CD8-positive, alpha-beta memory T cell (primary cell): ENCODE measurements at regions not wholly inside any gene's neighbourhood (a gene's known extent, or its start where the extent isn't known, plus 50 kb on each side); places are given as distances from the start of the nearest gene placed in this dataset.

Experiments used
- CTCF ChIA-PET: fragments of 350-600 bp; sonication (Branson Sonifier 250); formaldehyde crosslinking; loops from one replicate; lab custom pipeline; 2021; ENCODE audit warnings: antibody characterized with exemption; lab: Charles Lee
- POLR2A ChIA-PET: fragments of 350-600 bp; sonication (Branson Sonifier 250); formaldehyde crosslinking; loops from one replicate; lab custom pipeline; 2021; ENCODE audit warnings: antibody characterized with exemption; lab: Charles Lee
- DNase-seq, 5 donors: peaks; one replicate each; pipeline versions ENCODE4 v3.0.0 to v3.0.0-alpha.2; 2020 to 2022; ENCODE audit warnings: mixed read lengths in 1 of 5
- H3K27ac ChIP-seq: one replicate; pipeline ENCODE4 v1.7.0; 2013; ENCODE audit warnings: low read depth, mild to moderate bottlenecking, low read length, moderate library complexity
- H3K27me3 ChIP-seq: 2 replicates; pipeline ENCODE4 v1.7.0; 2013; ENCODE audit warnings: low read length, mild to moderate bottlenecking; ENCODE audit not compliant: insufficient read depth, poor library complexity, severe bottlenecking
- H3K36me3 ChIP-seq: 2 replicates; pipeline ENCODE4 v1.7.0; 2013; ENCODE audit warnings: mild to moderate bottlenecking, low read length, moderate library complexity; ENCODE audit not compliant: insufficient read depth
- H3K4me1 ChIP-seq: 2 replicates; pipeline ENCODE4 v1.7.0; 2013; ENCODE audit warnings: mild to moderate bottlenecking, low read length, moderate library complexity; ENCODE audit not compliant: insufficient read depth
- H3K4me3 ChIP-seq: 2 replicates; pipeline ENCODE4 v1.7.0; 2013; ENCODE audit warnings: mild to moderate bottlenecking, low read length
- H3K9me3 ChIP-seq: 2 replicates; pipeline ENCODE4 v1.7.0; 2013; ENCODE audit warnings: mild to moderate bottlenecking, low read length
- H3K27ac Mint-ChIP-seq, 8 donors: one replicate each; pipeline ENCODE4 v1.8.0; 2020 to 2021; ENCODE audit warnings: mixed read lengths in 8 of 8, mild to moderate bottlenecking in 6 of 8, inconsistent platforms in 3 of 8, moderate library complexity in 3 of 8
- H3K27me3 Mint-ChIP-seq, 2 donors: one replicate each; pipeline ENCODE4 v1.8.0; 2020 to 2021; ENCODE audit warnings: mixed read lengths in 2 of 2, mild to moderate bottlenecking in 1 of 2, moderate library complexity in 1 of 2
- H3K36me3 Mint-ChIP-seq, 3 donors: one replicate each; pipeline ENCODE4 v1.8.0; 2020 to 2021; ENCODE audit warnings: mixed read lengths in 3 of 3, inconsistent platforms in 1 of 3, mild to moderate bottlenecking in 1 of 3
- H3K4me1 Mint-ChIP-seq, 3 donors: one replicate each; pipeline ENCODE4 v1.8.0; 2020 to 2021; ENCODE audit warnings: mixed read lengths in 3 of 3, inconsistent platforms in 1 of 3, mild to moderate bottlenecking in 1 of 3
- H3K4me3 Mint-ChIP-seq, 7 donors: one replicate each; pipeline ENCODE4 v1.8.0; 2020 to 2021; ENCODE audit warnings: mixed read lengths in 7 of 7, mild to moderate bottlenecking in 6 of 7, moderate library complexity in 4 of 7, inconsistent platforms in 2 of 7
- H3K9me3 Mint-ChIP-seq, 5 donors: one replicate each; pipeline ENCODE4 v1.8.0; 2020 to 2022; ENCODE audit warnings: mixed read lengths in 5 of 5, mild to moderate bottlenecking in 3 of 5, moderate library complexity in 2 of 5, inconsistent platforms in 1 of 5

DNA sequence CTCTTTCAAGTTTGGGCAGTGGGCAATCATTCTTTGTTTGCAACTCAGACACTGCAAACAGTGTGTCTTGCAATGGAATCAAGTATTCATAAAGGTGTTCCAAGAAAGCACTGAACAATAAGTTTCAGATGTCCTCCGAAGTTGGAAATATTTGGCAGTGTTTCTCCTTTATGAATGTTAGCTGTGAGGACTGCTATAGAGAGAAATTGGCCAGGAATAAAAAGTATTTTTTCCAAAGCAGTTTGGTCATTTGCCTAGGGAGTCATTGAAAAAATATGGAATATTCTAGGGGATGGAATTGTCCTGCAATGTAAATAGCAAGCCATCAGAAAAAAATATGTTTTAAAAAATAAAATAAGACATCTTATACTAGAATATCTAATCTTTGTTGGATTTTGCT lies 688.6 kb upstream of the SEMA6A start:
- Histone ChIP-seq H3K27ac (no peak overlapping the region), H3K4me3 (no peak overlapping the region), H3K4me1 (no peaks in the 10 kb centered on the region), H3K36me3 (no peaks in the 10 kb centered on the region), H3K27me3 (no peaks in the 10 kb centered on the region), H3K9me3 (no peaks in the 10 kb centered on the region)
- Mint-ChIP-seq H3K27me3 (no peaks in the 10 kb centered on the region), H3K36me3 (no peaks in the 10 kb centered on the region), H3K4me3 (no peak overlapping the region), H3K27ac (no peak overlapping the region), H3K9me3 (peaks cover 4 to 18% (median 8%) of the 10 kb centered on the region in 5 donors), H3K4me1 (no peaks in the 10 kb centered on the region)
- ChIA-PET POLR2A (no interaction called here), CTCF (no interaction called here)
- no peak for DNase-seq

GRCh38 chr5:117262572-117263131 lies 688.0 kb upstream of the SEMA6A start:
- H3K9me3 Mint-ChIP-seq, result peaks cover 5 to 18% (median 8%) of the 10 kb centered on the region in 5 donors
- H3K27ac Mint-ChIP-seq, result no peak overlapping the region
- H3K4me3 Mint-ChIP-seq, result no peak overlapping the region
- no peaks in the 10 kb centered on the region for H3K4me1 Mint-ChIP-seq
- no peaks in the 10 kb centered on the region for H3K27me3 Mint-ChIP-seq
- Histone ChIP-seq H3K36me3 (no peaks in the 10 kb centered on the region), H3K4me3 (no peak overlapping the region), H3K9me3 (no peaks in the 10 kb centered on the region), H3K27ac (no peak overlapping the region), H3K27me3 (no peaks in the 10 kb centered on the region), H3K4me1 (no peaks in the 10 kb centered on the region)
- POLR2A ChIA-PET, result no interaction called here
- CTCF ChIA-PET, result no interaction called here
- H3K36me3 Mint-ChIP-seq, result no peaks in the 10 kb centered on the region
- DNase-seq, result no peak

DNA sequence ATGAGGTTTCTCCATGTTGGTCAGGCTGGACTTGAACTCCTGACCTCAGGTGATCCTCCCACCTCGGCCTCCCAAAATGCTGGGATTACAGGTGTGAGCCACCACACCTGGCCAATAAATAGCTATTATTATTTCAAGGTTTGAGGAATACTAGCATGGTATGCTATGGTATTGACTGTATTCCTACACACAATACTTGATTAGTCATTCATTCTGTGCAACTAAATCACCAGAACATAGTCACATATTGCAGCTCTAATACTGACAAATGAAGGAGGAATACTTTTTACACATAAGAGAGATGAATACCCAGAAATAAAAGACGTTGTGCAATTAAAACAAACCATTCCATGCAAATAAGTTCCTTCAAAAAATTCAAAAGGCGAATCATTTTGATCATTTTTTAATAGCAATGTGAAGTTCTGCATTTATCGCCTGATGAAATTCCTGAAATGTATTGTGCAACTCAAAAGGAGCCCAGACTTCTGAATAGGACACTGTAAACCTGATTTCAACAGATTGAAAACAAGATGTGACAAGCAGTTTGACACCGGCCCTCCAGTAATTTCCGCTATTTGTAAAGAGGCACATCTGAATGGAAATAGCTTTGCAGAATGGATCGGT lies 687.4 kb upstream of the SEMA6A start:
- H3K4me3 ChIP-seq, result no peak overlapping the region
- no peak overlapping the region for H3K27ac ChIP-seq
- H3K9me3 Mint-ChIP-seq, result peaks cover 5 to 18% (median 8%) of the 10 kb centered on the region in 5 donors
- no peaks in the 10 kb centered on the region for H3K4me1 Mint-ChIP-seq
- H3K27ac Mint-ChIP-seq, result no peak overlapping the region
- H3K4me3 Mint-ChIP-seq, result no peak overlapping the region
- H3K27me3 ChIP-seq, result no peaks in the 10 kb centered on the region
- no peaks in the 10 kb centered on the region for H3K4me1 ChIP-seq
- ChIA-PET POLR2A (no interaction called here), CTCF (no interaction called here)
- H3K27me3 Mint-ChIP-seq, result no peaks in the 10 kb centered on the region
- H3K9me3 ChIP-seq, result no peaks in the 10 kb centered on the region
- no peaks in the 10 kb centered on the region for H3K36me3 ChIP-seq
- no peaks in the 10 kb centered on the region for H3K36me3 Mint-ChIP-seq
- DNase-seq, result no peak

- H3K36me3 Mint-ChIP-seq, result no peaks in the 10 kb centered on the region
- H3K9me3 ChIP-seq, result no peaks in the 10 kb centered on the region
- no peaks in the 10 kb centered on the region for H3K27me3 ChIP-seq
- no peak for DNase-seq
- no peaks in the 10 kb centered on the region for H3K36me3 ChIP-seq
- H3K27me3 Mint-ChIP-seq, result no peaks in the 10 kb centered on the region
- ChIA-PET CTCF (no interaction called here), POLR2A (no interaction called here)
- no peaks in the 10 kb centered on the region for H3K4me1 ChIP-seq
- no peaks in the 10 kb centered on the region for H3K4me1 Mint-ChIP-seq
- no peak overlapping the region for H3K27ac Mint-ChIP-seq
- peaks cover 0 to 9% (median 3%) of the 10 kb centered on the region in 5 donors for H3K9me3 Mint-ChIP-seq
- no peak overlapping the region for H3K4me3 Mint-ChIP-seq
- H3K4me3 ChIP-seq, result no peak overlapping the region
- no peak overlapping the region for H3K27ac ChIP-seq
These were observed 680.8 kb upstream of the SEMA6A start for GRCh38 chr5:117255211-117256027.

GRCh38 chr5:117252566-117252965 lies 677.9 kb upstream of the SEMA6A start:
- Histone ChIP-seq H3K4me1 (no peaks in the 10 kb centered on the region), H3K27me3 (no peaks in the 10 kb centered on the region), H3K9me3 (no peaks in the 10 kb centered on the region), H3K4me3 (no peak overlapping the region), H3K36me3 (no peaks in the 10 kb centered on the region), H3K27ac (no peak overlapping the region)
- ChIA-PET POLR2A (no interaction called here), CTCF (no interaction called here)
- no peak overlapping the region for H3K4me3 Mint-ChIP-seq
- no peaks in the 10 kb centered on the region for H3K36me3 Mint-ChIP-seq
- H3K9me3 Mint-ChIP-seq, result peaks cover 0 to 12% (median 3%) of the 10 kb centered on the region in 5 donors
- no peak overlapping the region for H3K27ac Mint-ChIP-seq
- H3K27me3 Mint-ChIP-seq, result no peaks in the 10 kb centered on the region
- DNase-seq, result no peak
- no peaks in the 10 kb centered on the region for H3K4me1 Mint-ChIP-seq

DNA sequence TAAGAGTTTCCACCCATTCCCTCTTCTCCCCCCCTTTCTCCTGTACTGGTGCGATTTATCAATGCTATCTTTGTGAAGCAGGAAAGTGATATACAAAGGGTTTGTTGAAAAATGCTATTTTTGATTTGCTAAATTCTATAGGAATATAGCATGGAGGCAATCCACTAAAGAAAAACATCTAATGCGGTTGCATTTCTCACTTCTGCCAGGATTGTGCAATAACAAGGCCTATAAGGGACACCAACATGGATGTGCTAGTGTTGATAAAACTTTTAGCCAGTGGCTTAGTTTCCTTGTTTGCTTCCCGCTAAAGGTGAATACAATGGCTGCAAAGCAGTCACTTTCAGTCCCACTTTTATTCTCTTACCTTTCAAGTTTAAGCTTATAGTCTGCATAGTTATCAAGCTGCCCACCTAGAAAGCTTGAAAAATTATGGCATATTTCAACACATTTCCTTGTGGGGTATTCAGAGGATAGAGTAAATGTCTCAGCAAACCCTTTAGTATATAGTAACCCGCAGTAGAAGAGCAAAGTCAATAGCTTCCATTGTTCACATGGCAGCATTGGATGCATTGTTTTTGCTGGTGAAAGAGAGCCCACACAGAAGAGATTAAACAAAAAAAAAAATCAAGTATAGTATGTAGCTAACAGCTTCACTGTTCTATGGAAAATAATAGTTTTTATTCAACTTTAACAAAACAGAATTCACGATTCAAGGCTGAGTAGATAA lies 674.6 kb upstream of the SEMA6A start:
- CTCF ChIA-PET, result no interaction called here
- Mint-ChIP-seq H3K9me3 (peaks cover 0 to 12% (median 3%) of the 10 kb centered on the region in 5 donors), H3K4me1 (no peaks in the 10 kb centered on the region), H3K36me3 (no peaks in the 10 kb centered on the region), H3K4me3 (no peak overlapping the region), H3K27me3 (no peaks in the 10 kb centered on the region), H3K27ac (no peak overlapping the region)
- Histone ChIP-seq H3K27ac (no peak overlapping the region), H3K27me3 (no peaks in the 10 kb centered on the region), H3K36me3 (no peaks in the 10 kb centered on the region), H3K4me3 (no peak overlapping the region), H3K4me1 (no peaks in the 10 kb centered on the region), H3K9me3 (no peaks in the 10 kb centered on the region)
- POLR2A ChIA-PET, result no interaction called here
- no peak for DNase-seq

- Mint-ChIP-seq H3K9me3 (peaks cover 0 to 12% (median 5%) of the 10 kb centered on the region in 5 donors), H3K27me3 (no peaks in the 10 kb centered on the region), H3K27ac (no peak overlapping the region), H3K4me1 (no peaks in the 10 kb centered on the region), H3K36me3 (no peaks in the 10 kb centered on the region), H3K4me3 (no peak overlapping the region)
- Histone ChIP-seq H3K4me1 (no peaks in the 10 kb centered on the region), H3K36me3 (no peaks in the 10 kb centered on the region), H3K27me3 (no peaks in the 10 kb centered on the region), H3K4me3 (no peak overlapping the region), H3K27ac (no peak overlapping the region), H3K9me3 (no peaks in the 10 kb centered on the region)
- ChIA-PET POLR2A (no interaction called here), CTCF (no interaction called here)
- no peak for DNase-seq
These were observed 671.8 kb upstream of the SEMA6A start for GRCh38 chr5:117246424-117246823.

DNA sequence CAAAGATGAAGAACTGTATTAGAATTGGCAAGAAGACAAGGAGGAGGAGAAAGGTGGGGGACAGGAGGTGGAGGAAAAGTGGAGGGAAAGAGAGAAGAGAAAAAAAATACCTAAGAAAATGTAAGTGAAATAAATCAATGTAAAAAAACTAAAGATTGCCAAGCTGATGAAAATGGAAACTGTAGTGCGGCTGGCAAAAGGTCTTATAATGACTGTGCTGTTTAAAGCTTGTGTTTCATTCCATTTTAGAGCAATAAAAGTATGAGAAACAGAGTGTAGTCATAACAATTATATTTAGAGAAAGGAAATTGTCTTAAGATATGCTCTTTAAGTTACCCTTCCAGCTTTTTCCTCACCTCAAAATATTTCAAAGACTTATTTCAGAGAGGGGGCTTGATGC lies 670.5 kb upstream of the SEMA6A start:
- no peak overlapping the region for H3K27ac Mint-ChIP-seq
- H3K4me1 Mint-ChIP-seq, result no peaks in the 10 kb centered on the region
- Histone ChIP-seq H3K27me3 (no peaks in the 10 kb centered on the region), H3K9me3 (no peaks in the 10 kb centered on the region), H3K4me1 (no peaks in the 10 kb centered on the region), H3K4me3 (no peak overlapping the region), H3K27ac (no peak overlapping the region), H3K36me3 (no peaks in the 10 kb centered on the region)
- ChIA-PET CTCF (no interaction called here), POLR2A (no interaction called here)
- H3K9me3 Mint-ChIP-seq, result peaks cover 0 to 14% (median 8%) of the 10 kb centered on the region in 5 donors
- no peaks in the 10 kb centered on the region for H3K27me3 Mint-ChIP-seq
- H3K36me3 Mint-ChIP-seq, result no peaks in the 10 kb centered on the region
- DNase-seq, result no peak
- H3K4me3 Mint-ChIP-seq, result no peak overlapping the region
